COLO668 (cell line): ENCODE measurements at regions not wholly inside any gene's neighbourhood (a gene's known extent, or its start where the extent isn't known, plus 50 kb on each side); places are given as distances from the start of the nearest gene placed in this dataset.

Source experiments
- DNase-seq: peaks from one replicate; lab custom pipeline; 2025; ENCODE audit not compliant: unreplicated experiment; lab: John Stamatoyannopoulos, UW

DNA sequence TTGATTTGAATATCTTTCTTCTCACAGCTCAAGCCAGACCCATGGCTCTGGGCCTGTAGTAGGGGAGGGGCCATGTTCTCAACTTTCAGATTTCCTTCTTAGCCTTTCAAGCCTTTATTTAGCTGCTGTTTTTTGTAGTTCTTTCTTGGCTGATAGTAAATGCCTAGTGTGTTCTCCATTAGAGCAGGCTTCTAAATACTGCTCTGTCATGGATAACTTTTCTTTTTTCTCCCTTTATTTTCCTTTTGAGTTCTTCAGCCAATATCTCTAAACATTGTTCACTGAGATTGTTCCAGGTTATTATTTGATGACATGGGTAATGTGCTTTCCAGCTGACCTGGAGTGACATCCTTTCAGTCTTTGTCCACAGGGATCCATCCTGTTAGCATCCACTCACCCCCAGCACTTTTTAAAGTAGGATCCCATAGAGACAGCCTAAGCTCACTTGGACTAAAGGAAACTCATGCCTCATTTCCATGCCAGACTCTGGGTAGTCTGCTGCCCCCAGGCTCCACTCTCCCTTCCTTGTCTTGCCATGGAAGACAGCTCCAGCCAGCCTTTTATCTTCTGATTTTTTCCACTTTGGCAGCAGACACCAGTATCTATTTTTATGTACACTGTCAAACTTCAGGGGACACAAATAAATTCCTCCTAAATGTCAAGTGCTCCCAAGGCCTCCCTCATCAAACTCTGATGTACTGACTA, 645.6 kb downstream of the RNF144B start:
- DNase-seq, result no peak

DNA sequence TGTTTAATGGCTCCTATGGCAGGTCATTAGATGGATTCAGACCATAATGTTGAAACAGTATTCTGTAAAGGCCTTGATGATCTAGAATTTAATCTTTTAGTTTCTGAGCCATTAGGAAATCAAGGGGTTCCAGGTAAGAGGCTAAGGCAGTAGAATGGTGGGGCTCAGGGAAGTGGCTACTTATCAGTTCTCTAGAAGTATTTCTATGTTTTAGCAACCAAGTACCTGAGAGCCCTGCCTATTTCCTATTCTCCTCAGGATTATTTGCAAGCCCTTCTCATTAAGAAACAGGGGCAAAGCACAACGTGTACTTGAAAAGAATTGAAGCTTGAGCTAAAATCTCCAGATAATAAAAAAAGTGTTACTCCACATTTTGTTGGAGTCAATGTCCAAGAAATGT, 646.5 kb downstream of the RNF144B start:
- no peak for DNase-seq

DNA sequence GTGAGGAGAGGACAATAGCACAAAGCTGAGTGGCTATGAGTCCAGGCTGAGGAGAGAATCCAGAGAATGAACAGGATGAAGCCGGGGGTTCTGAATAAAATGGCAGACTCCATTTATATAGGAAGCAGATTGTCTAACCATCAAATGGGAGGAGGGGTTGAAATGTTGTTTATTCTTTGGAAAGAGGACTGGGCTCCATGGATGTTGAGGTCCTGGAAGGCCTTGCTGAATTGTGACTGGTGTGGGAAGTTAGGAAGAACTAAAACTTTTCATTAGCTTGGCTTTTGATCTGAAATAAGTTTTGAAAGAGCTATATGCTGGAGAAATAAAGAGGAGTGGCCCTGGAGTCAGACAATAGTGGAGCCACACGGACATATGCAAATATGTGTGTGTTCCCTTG, 647.8 kb downstream of the RNF144B start:
- DNase-seq, result no peak

DNA sequence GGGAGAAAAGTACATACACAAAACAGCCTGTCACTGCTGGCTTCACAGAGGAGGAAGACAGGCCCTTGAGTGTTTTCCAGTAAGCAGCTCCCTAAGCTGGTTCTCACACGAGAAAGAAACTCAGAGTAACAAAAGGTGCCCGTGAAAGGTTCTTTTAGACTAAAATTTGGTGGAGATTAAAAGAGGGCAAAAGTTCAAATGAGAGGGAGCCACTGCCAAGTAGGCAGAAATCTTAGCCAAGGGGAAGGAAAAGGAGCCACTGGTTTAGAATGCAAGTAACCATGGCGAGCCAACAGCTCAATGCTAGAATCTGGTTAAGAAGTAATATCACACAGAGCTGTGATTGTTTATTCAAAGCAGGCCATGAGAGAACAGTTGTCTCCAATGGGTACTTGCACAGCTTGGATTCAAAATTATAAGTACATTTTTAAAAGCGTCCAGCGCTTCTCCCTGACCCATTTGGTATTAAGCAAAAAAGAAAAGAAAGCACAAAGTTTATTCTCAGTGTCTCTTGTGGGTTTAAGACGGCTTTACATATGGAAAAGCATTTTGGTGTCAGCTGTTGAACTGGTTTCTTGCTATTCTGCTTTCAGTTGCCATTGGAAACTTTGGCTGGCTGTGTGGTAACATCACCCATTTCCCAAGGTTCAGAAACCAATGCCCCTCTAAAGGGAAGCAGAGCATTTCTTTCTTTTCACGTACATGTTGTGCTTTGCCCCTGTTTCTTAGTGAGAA, 648.5 kb downstream of the RNF144B start:
- DNase-seq, result no peak

DNA sequence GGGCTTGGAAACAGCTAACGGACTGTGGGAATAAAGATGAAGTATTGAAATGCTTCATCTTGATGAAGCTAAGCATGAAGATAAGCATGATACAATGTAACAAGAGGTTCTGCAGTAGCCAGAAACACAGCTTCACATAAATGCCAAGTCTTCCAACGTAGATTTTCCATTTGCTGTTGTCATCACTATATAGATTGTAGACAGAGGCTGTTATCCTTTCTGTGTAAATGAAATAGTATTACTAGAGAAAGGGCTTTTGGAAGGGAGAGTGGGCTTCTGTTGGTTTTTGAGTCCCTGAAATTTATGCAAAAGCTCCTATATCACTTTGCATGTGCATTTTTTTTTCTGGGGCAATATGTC, 649.0 kb downstream of the RNF144B start:
- no peak for DNase-seq

DNA sequence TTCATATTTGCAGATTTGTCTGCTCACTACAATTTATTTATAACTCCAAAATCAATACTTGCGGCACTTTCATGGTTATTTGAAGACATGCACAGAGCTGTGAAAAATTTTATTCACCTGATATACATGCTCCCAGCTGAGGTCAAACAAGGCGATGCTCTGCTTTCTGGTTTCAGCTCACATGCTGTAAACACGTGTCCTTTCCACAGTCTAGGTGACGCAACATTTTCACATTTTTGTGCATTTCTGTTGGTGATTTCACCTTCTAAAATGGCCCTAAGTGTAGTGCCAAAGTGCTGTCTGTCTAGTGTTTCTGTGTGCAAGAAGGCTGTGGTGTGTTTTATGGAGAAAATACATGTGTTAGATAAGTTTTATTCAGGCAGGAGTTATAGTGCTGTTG, 650.5 kb downstream of the RNF144B start:
- no peak for DNase-seq

DNA sequence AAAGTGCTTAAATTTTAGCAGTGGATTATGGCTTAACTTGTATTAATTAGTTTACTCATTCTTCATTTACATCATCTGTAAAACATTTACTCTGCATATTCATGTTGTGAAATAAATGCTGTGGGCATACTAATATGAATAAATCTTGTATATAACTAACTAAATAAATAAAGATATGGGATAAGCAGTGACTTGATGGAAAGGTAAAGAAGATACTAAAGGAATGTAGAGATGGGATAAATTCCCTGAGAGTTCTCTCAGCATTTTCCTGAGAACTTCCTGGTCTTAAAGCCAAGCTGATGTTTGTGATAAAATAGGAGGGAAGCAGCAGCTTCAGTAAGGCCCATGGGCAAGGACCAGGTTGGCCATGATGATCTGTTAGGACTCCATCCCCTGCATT, 652.1 kb downstream of the RNF144B start:
- DNase-seq, result no peak

DNA sequence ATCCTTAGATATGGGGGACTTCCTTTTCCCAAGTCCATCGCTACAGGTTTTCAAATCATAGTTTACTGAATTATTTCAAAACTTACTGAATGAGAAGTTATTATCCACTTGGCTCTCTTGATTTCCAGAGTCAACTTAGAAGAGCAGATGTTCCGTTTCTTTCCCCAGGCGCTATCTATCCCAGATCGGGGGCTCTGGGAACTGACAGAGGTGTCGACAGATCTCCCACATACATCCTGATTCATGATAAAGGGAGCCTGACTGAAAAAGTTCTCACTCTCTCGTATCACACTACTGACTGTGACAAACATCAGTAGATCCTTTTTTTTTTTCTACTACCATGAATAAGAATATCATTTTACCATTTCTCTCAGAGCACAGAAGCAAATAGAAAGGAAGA, 654.8 kb downstream of the RNF144B start:
- no peak for DNase-seq

DNA sequence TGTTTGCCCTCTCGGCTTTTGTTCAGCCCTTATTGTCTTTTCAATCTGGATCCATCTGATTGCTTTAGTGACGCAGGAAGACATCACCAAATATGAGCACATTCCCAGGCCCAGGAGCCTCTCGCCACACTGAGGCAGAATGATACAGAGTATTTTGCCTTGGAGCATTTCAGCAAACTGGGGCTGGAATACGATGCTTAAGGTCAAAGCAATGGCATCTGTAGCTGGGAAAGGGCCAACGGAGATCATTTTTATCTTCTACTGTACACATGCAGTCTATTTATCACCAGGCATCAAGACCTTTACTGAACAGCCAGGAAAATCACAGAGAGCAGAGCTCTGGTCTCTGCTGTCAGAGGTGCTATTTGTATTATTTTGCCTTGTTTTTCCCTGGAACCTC, 655.3 kb downstream of the RNF144B start:
- no peak for DNase-seq

DNA sequence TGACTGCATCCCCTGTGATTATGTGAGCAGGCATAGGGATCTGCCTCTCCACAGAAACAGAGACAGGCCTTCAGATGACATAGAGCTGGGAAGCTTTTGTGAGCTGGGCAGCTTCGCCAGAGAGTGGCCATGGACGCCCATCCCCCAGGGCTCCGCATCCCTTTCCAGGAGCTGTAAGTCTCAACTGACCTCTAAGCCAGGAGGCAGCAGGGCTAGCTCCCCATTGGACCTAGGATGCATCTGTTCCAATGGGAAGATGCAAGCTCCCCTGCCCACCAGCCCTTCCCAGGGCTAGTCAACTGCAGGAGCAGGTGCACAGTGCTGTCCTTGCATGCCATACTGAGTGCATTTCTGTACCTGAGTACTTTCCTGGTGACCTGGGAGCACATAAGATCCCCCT, 663.6 kb downstream of the RNF144B start:
- no peak for DNase-seq

DNA sequence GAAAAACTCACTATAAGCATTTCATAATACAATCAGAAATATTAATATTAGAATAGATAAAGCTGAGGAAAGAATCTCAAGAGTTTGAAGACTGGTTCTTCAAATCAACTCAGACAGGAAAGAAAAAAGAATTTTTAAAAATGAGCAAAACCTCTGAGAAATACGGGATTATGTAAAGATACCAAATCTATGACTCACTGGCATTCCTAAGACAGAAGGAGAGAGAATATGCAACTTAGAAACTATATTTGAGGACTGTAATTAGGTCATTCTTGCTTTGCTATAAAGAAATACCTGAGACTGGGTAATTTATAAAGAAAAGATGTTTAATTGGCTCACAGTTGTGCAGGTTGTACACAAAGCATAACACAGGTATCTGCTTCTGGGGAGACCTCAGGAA, 665.1 kb downstream of the RNF144B start:
- no peak for DNase-seq

DNA sequence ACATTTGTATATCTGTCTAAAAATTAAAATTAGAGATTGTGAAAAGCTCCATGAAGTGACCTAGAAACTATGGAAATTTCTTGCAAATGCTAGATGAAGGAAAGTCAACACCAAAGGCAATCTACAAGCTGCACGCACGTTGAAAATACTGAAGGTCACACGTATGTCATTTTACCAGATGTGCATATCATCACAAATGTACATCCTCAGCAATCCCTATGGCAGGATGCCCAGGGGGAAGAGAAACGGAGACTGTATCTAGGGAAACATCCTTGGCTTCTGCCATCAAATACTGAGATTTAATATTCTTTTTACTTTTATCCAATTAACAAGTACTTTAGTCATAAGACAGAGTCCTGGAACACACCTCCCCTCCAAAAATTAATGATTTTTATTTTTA, 672.0 kb downstream of the RNF144B start:
- DNase-seq, result no peak

DNA sequence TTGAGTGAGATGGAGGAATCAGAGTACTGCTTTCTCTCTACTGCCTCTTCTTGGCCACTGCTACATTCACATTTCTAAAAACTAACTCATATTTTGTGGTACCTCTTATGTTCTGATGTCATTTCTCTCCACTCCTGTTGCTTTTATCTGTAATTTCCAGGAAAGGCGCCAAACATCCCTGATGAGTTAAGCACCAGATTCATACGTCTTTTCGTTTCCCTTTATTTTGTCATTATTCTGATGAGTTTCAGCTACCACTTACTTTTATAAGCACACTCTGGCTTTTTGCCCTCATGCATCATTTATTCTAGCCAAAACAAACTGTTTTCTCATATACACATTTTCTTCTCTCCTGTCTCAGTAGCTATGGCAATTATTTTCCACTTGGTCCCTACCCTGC, 680.0 kb downstream of the RNF144B start:
- no peak for DNase-seq

DNA sequence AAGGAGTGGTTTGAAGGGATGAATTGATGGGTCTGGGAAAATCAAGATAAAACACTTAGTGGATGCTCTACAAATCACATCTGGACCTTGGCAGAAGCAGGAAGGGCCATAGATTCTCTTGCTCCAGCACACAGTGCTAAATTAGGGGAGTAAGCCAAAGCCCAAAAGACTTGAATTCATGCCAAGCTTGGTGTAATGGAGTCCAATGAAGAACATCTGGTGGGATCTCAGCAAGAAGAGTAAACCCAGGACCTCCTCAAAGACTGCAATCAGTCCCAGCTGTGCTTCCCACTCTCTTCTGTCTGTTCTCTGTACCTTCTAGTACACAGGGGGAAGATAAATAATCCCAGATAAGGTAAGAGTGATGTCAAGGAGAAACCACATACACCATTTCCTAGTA, 683.4 kb downstream of the RNF144B start:
- DNase-seq, result no peak

DNA sequence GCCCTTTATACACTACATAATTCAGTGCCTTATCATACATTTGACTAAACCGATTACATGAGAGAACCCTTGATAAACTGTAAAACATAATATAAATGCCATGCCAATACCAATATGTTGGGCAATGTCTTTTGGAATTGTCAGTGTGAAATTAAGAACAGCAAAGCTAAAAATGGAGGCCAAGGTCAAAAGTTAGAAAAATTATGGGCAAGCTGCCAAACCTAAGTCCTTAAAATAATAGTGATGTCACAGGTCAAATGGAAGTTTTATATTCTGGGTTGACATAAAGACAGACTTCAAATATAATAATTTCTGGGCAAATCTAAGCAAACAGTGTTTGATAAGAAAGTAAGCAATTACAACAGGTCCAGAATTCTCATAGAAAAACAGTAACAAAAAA, 696.7 kb downstream of the RNF144B start:
- DNase-seq, result no peak

DNA sequence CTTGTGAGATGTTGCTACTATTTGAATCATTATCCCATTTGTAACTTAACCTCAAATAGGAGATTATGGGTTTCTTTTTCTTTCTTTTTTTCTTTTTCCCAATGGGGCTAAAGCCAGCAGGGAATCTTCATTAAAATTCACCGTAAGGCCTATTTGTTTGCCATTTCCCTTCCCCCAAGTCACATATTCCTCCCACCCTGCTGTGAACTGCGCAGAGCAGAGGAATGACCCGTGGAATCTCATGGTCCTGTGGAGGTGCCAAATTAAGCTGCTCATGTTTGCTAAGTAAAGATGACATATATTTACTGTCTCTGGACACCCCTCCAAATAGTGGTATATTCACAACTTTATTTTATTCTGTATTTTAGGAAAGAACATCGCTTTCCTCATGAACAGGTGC, 699.3 kb downstream of the RNF144B start:
- DNase-seq, result no peak

DNA sequence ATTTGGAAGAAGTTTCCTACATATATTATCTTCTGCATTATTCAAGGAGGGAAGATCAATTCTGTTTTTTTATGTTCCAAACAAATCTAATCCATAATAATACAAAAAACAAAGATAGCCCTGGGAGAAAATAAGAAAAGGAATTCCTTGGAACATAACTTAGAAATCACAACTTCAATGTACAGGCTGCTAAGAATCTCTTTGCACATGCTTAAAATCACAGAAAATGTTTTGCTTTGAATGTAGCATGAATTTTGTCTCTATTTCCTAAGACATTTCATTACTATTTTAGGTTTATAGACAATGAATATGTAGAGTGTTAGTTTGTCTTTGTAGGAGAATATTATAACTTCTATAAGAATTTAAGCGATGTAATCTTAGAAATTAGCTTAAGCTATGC, 700.1 kb downstream of the RNF144B start:
- DNase-seq, result no peak

DNA sequence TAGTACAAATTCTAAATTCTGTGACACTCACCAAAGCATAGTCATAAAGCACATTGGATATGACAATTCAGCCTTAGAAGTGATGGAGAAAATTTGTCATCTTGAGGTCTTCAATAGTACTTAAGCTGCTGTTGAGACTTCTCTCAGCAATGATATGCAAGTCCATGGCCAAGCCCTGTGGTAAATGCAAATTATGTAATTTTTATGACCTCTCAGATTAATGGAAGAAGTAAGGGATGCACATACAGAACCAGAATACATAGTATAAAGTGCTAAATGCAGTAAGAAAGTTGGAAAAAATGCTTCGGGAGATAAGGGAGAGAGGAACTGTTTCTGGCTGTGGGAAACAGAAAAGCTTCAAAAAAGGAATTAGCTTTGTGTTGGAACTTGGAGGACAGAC, 700.7 kb downstream of the RNF144B start:
- no peak for DNase-seq

DNA sequence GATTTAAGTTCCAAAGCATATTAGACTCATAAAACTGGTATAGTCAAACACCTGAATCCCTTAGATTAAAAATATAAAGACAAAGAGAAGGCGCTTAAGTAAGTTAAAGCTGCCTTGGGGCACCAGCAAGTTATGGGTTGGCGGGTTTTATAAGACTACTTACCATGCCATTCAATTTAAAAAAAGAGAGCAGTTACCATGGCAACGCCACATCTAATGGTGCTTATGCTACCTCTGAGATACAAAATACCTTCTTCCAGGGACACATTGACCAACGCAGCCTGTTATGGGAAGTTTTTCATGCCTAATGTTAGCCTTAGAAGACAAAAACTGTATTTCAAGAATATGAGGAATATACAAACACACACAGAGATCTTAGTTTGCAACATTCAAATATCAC, 713.6 kb downstream of the RNF144B start:
- no peak for DNase-seq

DNA sequence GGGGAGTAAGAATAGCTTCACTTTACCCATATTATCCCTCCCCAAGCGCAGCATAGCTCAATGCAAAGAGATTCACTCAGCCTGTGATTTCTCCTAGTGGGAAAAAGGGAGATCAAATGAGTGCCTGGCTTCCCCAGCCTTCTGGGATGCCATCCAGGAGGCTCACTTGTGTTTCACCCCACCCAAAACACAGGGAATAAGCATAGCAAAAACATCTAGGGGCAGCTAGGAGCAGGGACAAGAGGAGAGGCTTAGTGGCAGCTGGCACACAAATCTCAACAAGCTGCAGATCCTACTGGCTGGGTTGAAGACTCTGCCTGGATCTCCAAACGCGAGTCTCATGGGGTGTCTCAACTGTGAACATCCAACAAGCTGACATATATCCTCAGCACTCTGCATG, 715.8 kb downstream of the RNF144B start:
- no peak for DNase-seq

DNA sequence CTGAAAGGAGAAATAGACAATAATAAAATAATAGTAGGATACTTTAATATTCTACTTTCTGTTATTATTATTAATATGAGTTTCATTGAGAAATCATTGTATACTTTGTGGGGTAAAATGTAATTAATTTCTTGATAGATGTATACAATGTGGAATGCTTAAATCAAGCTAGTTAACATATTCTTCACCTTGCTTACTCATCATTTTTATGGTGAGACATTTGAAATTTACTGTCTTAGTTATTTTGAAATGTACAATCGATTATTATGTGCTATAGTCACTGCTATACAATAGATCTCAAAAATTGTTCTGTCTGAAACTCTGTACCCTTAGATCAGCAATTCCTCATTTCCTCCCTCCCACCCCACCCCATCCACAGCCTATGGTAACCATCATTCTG, 720.3 kb downstream of the RNF144B start:
- no peak for DNase-seq

DNA sequence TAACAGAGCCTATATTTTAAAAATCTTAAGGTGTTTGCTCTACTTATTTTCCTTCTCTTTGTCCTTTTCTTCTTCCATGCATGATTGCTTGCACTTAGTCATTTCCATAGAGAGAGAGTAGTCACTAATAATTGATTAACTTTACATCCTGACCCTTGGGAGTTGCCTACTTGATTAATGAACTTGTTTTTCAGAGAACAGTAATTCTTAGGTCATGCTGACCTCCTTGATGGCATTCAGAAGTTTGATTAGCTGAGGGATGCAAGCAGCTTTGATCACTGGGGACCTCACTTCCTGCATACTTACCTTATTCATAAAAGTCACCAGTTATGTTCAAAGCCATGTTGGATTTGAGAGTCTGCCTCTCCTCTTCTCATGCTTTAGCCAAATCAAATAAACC, 715.6 kb upstream of the ID4 start:
- no peak for DNase-seq

DNA sequence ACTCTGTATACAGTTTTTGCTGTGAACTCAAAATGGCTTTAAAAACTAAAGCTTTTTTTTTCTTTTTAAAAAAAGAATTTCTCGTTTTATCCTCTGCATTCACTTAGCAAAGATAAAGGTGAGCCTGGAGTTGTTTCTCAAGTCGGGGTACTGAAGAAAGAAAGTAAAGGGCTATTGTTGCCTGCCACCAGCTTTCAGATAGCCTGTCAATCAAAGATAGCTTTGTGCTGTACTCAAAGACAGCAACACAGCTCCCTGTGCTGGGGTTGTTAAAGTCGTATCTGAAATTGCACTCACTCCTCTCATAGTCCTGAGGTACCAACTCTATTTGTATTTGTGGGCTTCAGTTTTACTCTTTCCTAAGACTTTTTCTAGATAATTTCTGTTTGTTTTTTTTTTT, 710.1 kb upstream of the ID4 start:
- DNase-seq, result no peak
